Right renal pelvis (tissue), 4 donors: ENCODE measurements at regions not wholly inside any gene's neighbourhood (a gene's known extent, or its start where the extent isn't known, plus 50 kb on each side); places are given as distances from the start of the nearest gene placed in this dataset.

Source experiments
- DNase-seq, 4 donors: peaks; one replicate each; pipeline ENCODE4 v3.0.0-alpha.2; 2013; ENCODE audit warnings: low read depth in 4 of 4, low spot score in 3 of 4, missing footprints in 1 of 4

- DNase-seq, result no peak
Observed at GRCh38 chr13:22041741-22042140, 370.9 kb downstream of the FGF9 start.

- DNase-seq, result no peak
Observed at GRCh38 chr13:22047082-22047784, 376.4 kb downstream of the FGF9 start.

GRCh38 chr13:22047785-22048104, 376.9 kb downstream of the FGF9 start:
- DNase-seq, result no peak

GRCh38 chr13:22049384-22049783, 378.5 kb downstream of the FGF9 start:
- no peak for DNase-seq

GRCh38 chr13:22050951-22051563, 380.2 kb downstream of the FGF9 start:
- DNase-seq, result no peak

- no peak for DNase-seq
Observed at GRCh38 chr13:22053053-22053452, 382.2 kb downstream of the FGF9 start.

GRCh38 chr13:22055259-22055658, 384.4 kb downstream of the FGF9 start:
- no peak for DNase-seq

- no peak for DNase-seq
Observed at GRCh38 chr13:22060187-22060586, 389.3 kb downstream of the FGF9 start.

- DNase-seq, result no peak
Observed at GRCh38 chr13:22061371-22061805, 390.5 kb downstream of the FGF9 start.

GRCh38 chr13:22061806-22062391, 391.0 kb downstream of the FGF9 start:
- DNase-seq, result no peak

GRCh38 chr13:22062478-22063205, 391.8 kb downstream of the FGF9 start:
- no peak for DNase-seq

- DNase-seq, result no peak
Observed at GRCh38 chr13:22063416-22064124, 392.7 kb downstream of the FGF9 start.

GRCh38 chr13:22064854-22065620, 394.2 kb downstream of the FGF9 start:
- no peak for DNase-seq

- DNase-seq, result no peak
Observed at GRCh38 chr13:22073718-22074117, 402.8 kb downstream of the FGF9 start.

- DNase-seq, result no peak
Observed at GRCh38 chr13:22074403-22074802, 403.5 kb downstream of the FGF9 start.

GRCh38 chr13:22076658-22077057, 405.8 kb downstream of the FGF9 start:
- DNase-seq, result no peak

- no peak for DNase-seq
Observed at GRCh38 chr13:22077205-22077683, 406.4 kb downstream of the FGF9 start.

GRCh38 chr13:22077764-22078163, 406.9 kb downstream of the FGF9 start:
- no peak for DNase-seq

GRCh38 chr13:22079961-22080360, 409.1 kb downstream of the FGF9 start:
- DNase-seq, result no peak

- no peak for DNase-seq
Observed at GRCh38 chr13:22080832-22081231, 410.0 kb downstream of the FGF9 start.
